NCI-H2081 (cell line): ENCODE measurements at regions not wholly inside any gene's neighbourhood (a gene's known extent, or its start where the extent isn't known, plus 50 kb on each side); places are given as distances from the start of the nearest gene placed in this dataset.
A peak's percentile ranks its signal among the peaks of the same experiment; 100 is the strongest.
"Not testable (repeated sequence)": the region's sequence is repeated elsewhere in the genome, so short reads cannot be mapped to it uniquely, and the experiment has no call there.

Experiments used
- DNase-seq, 2 experiments: peaks; one replicate each; lab custom pipeline; 2025; lab: John Stamatoyannopoulos, UW

DNA sequence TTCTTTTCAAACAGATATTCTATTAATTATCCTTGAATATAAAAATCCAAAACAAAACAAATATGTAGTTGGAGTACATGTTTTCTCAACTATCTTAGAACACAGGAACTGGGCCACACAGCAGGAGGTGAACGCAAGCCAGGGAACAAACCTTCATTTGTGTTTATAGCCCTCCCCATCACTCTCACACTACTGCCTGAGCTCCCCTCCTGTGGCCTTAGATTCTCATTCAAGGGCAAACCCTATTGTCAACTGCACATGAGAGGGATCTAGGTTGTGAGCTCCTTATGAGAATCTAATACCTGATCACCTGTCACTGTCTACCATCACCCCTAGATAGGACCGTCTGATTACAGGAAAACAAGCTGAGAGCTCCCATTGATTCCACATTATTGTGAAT is 427.1 kb upstream of the PRR20A start:
- no peak for DNase-seq

DNA sequence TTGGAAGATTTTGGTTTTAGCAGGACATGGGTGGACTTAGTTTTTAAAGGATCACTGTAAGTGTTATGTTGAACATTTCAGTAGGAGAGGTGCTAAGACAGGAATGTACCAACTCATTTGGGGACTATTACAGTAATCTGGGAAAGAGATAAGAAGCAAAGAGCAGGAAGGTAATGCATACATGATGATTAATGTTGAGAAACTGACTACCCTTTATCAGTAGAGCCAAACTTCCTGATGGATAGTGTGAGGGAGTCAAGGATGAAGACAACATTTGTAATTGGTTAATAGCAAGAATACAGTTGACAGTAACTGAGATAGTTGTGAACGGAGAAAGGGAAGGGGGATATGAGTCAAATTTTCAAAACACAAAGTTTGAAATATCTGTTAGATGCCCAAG is 421.9 kb upstream of the PRR20A start:
- no peak for DNase-seq

DNA sequence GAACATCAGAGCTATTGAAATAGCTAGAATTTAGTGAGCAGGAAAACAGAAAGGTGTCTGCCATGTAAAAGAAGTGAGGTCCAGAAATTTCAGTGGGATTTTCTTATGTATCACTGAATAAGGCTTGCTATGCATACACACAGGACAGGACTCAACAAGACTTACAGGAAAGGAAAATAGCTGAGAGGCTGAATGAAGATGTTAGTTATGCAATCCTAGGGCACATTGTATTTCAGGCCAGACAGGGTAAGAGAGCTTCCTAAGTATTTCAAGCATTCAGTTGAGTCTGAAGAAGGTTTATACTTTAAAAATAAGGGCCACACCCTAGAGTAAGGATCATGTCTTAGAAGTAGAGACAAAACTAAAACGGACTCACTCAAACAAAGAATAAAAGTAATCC is 419.9 kb upstream of the PRR20A start:
- no peak for DNase-seq

DNA sequence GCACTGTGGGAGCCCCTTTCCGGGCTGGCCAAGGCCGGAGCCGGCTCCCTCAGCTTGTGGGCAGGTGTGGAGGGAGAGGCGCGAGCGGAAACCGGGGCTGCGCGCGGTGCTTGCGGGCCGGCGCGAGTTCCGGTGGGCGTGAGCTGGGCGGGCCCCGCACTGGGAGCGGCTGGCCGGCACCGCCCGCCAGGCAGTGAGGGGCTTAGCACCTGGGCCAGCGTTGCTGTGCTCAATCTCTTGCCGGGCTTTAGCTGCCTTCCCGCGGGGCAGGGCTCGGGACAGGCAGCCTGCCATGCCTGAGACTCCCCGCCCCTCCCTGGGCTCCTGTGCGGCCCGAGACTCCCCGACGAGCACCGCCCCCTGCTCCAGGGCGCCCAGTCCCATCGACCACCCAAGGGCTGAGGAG is 405.2 kb upstream of the PRR20A start:
- no peak for DNase-seq

DNA sequence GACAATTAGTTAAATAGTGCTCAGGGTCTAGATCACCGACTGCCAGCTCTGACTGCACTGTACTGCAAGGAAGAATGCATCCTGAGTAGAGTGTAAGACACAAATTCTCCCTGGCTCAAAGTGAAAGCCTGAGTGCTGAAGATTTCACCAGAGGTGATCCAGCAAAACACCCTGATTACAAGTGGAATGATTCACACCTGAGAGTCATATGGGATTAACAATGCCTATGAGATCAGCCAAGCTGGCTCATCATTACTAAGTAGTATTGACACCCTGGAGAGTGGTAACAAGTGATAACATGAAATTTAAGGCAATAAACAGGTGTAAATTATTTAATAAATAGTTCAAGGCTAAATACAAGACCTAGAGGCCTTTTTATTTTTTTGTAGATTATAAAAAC is 403.8 kb upstream of the PRR20A start:
- no peak for DNase-seq

DNA sequence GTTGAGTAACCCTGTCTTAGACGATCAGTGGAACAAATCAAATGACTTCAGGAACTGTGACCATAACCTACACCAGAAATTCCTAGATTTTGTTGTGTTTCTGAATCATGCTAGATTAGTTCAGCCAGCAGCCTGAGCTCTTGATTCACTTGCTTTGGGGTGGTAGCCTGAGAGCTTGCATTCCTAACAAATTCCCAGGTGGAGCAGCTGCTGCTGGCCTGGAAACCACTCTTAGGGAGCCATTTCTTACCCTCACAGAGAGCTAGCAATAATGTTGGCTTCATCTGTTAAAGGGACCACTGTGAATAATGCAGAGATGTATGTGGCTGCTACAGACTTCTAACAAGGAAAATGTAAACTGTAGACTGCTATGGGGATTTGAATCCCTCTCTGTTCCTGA is 388.1 kb upstream of the PRR20A start:
- DNase-seq, result no peak

DNA sequence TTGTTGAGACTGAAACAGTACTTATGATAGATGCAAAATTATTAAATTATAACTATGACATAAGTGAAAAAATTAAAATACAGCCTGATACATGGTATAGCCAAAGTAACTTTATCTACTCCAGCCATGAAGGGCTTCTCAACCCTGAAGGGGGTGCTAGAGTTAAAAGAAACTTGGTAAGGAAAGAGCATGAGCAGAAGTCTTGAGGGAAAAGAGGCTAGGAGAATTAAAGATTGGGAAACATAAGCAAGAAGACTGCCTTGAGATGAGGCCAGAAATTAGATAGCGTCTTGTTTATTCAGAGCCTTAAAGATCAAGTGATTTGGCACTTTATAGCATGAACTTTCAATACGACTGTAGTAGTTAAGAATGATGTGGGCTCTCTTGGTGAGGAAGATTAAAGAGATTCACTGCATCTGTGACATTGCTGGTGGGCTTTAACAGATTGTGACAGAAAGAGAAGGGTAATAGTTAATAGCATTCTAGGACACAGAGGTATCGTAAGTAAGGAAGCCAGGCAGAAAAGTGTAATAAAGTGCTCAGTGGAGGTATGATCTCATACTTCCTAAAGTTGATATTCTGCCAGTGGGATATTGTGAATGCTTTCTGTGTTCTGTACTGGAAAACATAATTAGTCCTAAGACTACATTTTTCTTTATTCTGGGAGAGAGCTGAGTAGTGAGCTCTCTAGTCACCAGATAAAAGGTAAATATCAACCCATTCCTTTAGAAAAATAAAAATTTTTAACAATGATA is 385.4 kb upstream of the PRR20A start:
- DNase-seq, result no peak

DNA sequence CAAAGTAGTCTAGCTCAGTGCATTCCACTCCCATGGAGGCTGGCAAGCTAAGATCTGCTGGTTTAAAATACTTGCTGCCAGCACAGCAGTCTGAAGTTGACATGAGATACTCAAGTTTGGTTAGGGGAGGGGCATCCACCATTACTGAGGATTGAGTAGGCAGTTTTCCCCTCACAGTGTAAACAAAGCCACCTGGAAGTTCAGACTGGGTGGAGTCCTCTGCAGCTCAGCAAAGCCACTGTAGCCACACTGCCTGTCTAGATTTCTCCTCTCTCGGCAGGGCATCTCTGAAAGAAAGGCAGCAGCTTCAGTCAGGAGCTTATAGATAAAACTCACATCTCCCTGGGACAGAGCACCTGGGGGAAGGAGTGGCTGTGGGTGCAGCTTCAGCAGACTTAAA is 377.4 kb upstream of the PRR20A start:
- DNase-seq, result not testable (repeated sequence)

DNA sequence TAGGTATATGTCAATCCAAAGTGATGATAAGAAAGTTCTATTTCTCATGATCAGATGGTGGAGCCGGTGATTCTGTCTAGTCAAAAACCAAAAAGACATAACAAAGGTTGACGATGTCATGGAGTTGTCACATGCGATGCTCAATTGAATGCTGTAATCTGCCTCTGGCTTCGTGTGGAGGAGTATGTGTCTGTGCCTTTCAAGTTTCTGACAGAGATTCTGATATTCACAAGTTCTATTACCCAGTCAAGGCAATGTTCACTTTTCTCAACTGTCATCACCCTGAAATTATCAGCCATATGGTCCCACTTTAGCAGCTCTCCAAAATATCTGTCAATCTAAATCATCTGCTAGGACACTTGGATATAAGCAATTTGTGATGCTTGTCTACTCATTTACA is 367.6 kb upstream of the PRR20A start:
- DNase-seq, result no peak

DNA sequence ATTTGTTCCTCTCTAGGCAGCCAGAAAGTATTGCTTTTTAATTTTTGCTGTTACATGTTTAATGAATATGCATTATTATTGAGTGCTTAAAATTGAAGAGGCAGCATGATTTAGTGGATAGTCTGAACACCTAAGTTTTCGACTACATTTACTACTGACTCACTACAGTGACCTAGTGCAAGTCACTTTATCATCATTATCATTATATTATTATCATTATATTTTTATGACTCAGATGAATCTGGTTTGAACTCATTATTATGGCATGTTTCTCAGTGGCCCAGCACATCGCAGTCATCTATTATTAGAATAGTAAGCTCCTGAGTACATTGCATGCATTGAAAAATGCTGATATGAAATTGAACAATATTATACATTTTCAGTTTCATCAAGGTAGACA is 351.2 kb upstream of the PRR20A start:
- DNase-seq, result no peak

DNA sequence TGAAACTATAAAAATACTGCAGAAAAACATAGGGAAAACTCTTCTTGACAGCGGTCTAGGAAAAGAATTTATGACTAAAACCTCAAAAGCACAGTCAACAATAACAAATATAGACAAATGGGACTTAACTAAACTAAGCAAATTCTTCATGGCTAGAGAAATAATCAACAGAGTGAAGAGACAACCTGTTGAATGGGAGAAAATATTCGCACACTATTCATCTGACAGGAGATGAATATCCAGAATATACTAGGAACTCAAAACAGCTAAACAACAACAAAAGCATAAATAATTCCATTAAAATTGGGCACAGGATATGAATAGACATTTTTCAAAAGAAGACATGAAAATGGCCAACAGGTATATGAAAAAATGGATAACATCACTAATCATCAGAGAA is 303.6 kb upstream of the PRR20A start:
- no peak for DNase-seq

DNA sequence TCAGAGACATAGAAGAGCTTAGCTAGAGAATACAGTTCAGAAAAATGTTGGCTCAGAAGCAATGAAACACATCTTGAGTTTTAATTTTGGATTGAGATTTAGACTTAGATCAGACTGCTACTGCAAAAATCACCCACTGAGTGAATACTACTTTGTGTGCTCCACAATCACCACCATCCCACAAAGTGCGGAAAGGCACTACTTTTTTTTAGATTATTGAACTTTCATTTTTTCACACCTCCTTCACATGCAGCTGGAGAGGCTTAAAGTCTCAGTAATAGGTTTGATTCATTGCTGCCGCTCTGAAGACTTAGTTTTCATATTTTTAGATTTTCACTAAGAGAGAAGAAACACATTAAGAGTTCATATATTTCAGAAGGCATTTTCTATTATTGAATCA is 289.9 kb upstream of the PRR20A start:
- no peak for DNase-seq

DNA sequence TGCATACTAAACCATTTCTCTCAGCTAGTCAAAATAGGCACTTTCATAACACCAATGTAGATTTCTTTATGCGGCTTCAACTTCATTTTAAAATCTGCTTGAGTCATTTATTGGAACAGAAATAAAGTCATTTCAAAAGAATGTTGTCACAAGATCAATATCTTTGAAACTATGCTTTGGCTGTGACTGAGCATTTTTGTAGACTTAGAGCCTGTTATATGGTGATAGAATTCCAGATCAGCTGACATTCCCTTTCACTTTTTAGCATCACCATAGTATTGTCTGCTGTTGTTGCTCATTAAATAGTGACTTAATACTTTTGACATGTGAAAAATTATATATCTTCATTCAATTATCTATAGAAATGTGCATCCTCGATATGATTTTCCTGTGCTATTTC is 279.2 kb upstream of the PRR20A start:
- DNase-seq, result no peak

DNA sequence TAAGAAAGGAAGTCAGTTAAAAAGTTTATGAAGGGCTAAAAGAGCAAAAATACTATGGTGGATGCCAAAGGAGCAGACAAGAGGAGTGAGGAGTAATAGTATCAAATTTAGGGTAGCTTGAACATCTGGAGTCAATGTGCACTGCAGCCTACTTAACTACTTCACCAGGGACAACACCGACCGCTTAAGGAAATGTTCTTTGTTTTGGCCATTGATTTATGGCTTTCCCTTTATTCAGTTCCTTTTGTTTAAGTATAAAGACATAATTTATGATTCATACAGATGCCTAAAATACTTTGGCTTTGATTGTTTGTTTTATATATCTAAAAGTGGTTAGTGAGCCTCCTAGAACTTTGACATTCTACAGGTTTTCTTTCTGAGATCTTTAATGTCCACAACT is 276.3 kb upstream of the PRR20A start:
- DNase-seq, result no peak

DNA sequence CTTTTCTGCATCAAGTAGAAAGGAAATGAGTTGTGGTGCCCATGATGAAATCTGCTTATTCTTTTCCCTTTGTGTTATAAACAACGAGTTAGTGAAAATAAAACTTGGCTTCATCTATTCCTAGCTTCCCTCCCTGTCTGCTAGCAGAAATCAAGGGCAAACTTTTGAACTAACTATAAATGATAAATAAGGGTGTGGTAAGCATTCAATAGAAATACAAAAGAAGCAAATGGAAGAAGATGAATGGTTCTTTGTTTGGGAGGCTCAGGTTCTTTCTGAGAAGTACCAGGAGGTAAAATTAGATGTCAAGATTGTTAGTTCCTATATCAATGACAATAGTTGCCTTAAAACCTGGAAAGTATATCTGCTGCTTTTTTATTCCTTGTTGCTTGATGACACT is 275.3 kb upstream of the PRR20A start:
- DNase-seq, result no peak

DNA sequence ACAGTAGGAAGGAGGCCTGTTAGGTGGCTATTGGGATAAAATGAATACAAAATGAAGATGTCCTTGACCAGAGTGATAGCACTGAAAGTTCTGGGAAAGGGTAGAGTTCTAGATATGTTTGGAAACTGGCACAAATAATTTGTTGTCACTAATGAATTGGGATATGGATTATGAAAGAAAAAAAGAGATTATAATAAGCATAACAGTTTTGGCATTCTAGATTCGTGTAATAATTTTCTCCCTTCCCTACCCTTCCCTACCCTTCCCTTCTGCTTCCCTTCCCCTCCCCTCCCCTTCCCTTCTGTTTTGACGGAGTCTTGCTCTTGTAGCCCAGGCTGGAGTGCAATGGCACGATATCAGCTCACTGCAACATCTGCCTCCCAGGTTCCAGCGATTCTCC is 271.0 kb upstream of the PRR20A start:
- DNase-seq, result no peak

DNA sequence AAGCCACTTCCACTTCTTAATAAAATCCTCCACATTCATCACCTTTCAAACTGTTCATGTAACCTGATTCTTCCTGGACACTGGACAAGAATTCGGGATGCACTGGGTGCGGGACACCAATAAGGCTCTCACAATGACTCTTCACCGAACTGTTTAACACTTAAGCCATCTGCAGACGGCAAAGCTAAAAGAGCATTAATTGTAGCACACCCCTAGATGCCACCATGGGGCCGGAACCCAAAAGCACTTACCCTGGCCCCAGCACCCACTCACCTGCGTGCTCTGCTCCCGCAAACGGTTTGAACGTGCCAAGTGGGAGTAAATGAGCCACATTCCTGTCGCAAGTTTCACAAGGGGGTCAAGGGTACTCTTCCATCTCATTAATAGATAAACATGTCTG is 254.3 kb upstream of the PRR20A start:
- peak; percentile 12 to 72 for DNase-seq

DNA sequence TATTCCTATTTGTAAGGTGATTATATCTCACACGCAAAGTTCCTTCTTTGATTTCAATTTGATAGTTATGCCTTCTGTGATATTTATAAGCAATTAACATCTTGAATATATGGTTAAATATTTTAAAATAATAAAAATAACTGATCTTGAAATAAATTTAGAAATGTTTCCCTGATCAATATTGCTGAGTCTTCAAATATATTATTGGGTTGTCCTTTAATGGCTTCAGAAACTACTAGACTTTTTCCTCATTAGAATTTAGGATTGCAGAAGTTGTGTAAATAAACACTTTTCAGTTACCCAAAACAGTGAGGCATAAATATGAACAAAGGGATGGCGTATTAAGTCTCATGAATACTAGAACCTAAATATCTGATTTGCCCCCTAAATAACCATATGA is 252.3 kb upstream of the PRR20A start:
- no peak for DNase-seq

DNA sequence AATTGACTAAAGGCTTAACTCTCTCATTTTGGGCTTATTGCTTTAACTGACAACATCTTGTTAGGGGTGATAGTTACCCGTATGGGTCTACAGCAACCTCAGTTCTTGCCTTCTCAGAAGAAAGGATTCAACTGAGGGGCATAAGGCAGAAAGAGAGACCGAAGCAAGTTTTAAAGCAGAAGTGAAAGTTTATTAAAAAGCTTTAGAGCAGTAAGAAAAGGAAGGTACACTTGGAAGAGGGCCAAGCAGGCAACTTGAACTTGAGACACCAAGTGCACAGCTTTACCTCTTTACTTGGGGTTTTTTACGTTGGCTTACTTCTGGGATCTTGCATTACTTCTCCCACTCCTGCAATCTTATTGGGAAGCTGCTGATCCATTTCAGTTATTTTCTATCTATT is 246.9 kb upstream of the PRR20A start:
- no peak for DNase-seq

DNA sequence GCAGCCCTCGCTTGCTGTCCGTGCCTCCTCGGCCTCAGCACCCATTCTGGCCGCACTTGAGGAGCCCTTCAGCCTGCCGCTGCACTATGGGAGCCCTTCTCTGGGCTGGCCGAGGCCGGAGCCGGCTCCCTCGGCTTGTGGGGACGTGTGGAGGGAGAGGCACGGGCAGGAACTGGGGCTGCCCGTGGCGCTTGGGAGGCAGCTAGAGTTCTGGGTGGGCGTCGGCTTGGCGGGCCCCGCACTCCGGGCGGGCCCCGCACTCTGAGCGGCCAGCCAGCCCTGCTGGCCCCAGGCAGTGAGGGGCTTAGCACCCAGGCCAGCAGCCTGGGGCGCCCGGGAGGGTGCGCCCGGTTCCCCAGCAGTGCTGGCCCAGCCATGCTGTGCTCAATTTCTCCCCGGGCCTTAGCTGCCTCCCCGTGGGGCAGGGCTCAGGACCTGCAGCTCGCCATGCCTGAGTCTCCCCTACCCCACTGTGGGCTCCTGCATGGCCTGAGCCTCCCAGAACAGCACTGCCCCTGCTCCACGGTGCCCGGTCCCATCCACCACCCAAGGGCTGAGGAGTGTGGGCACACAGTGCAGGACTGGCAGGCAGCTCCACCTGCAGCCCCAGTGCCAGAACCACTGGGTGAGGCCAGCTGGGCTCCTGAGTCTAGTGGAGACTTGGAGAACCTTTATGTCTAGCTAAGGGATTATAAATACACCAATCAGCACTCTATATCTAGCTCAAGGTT is 240.0 kb upstream of the PRR20A start:
- no peak for DNase-seq

DNA sequence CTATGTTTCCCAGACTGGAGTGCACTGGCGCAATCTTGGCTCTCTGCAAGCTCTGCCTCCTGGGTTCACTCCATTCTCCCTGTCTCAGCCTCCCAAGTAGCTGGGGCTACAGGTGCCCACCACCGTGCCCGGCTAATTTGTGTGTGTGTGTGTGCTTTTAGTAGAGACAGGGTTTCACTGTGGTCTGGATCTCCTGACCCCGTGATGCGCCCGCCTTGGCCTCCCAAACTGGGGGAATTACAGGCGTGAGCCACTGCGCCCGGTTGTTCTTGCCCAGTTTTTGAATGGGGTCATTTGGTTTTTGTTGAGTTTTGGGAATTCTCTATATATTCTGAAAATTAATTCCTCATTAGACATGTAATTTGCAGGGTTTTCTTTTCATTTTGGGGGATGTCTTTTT is 238.4 kb upstream of the PRR20A start:
- DNase-seq, result no peak

DNA sequence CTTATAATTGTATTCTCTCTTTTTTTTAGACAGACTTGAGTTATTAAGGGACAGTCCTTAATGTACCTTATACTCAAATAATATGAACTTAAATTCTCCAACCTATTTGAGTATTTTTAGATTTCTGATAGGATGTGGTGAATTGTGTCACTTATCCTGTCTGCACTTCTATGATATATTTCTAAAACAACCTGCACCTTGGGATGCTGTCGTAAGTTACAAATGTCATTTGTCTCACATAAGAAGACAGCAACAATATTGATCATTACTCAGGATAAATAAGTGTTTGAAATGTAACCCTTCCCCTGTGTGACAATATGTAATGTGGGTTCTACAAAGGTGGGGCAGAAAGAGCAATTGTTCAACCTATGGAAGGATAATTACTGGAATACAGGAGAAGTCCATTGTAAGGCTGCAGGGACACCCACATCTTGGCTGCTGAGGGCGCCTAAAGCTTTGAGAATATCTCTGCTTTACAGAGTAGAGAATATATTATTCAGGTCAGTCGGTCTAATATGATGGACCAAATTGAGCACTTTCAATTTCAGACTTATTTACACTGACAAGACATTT is 236.9 kb upstream of the PRR20A start:
- no peak for DNase-seq

DNA sequence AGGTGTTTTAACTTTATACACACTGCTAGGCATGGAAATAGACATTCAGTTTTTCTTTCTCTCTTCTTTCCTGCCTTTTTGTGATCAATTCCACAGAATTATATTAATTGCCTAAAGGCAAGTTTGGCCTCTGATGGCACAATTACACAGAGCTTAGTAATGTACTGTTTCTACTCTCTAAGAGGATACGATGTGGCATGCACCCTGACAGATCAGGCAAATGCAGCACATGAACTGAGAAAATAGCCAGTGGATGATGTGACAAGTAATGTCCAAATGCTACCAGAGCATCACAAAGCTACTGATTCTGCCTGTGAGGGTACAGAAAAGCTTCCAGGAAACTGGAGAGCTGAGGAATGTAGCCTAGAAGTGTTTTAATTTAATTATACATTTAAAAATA is 233.8 kb upstream of the PRR20A start:
- DNase-seq, result no peak

DNA sequence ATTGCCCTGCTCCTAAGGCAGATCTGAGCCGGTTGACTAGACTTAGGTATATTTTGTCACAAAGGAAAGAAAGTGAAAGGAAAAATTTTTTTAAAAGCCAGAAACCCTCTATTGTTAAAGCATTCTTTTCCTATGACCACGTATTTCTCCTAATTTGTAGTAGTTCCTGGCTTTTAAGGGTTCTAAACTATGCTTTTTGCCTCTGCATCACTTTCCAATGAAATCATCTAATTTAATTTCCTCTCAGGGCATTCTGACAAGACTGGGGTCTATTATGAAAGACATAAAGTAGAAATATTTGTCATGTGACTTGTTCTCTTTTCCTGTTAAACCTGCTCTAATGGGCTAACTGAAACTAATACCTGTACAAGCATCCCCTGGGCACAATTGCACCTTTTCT is 233.0 kb upstream of the PRR20A start:
- no peak for DNase-seq
